Right lung (tissue), 2 donors: ENCODE measurements at regions not wholly inside any gene's neighbourhood (a gene's known extent, or its start where the extent isn't known, plus 50 kb on each side); places are given as distances from the start of the nearest gene placed in this dataset.
"Not testable (repeated sequence)": the region's sequence is repeated elsewhere in the genome, so short reads cannot be mapped to it uniquely, and the experiment has no call there.

Experiments used
- DNase-seq, 2 donors: peaks; one replicate each; pipeline ENCODE4 v3.0.0-alpha.2; 2013

GRCh38 chr2:144629935-144630334 lies 110.0 kb upstream of the ZEB2 start:
- DNase-seq: no peak

GRCh38 chr2:144628566-144628965 lies 108.6 kb upstream of the ZEB2 start:
- DNase-seq: no peak

- DNase-seq: no peak
Observed at GRCh38 chr2:144625626-144626025, 105.7 kb upstream of the ZEB2 start.

GRCh38 chr2:144625226-144625625 lies 105.3 kb upstream of the ZEB2 start:
- no peak for DNase-seq

- no peak for DNase-seq
Observed at GRCh38 chr2:144624451-144624850, 104.5 kb upstream of the ZEB2 start.

GRCh38 chr2:144622373-144622772 lies 102.5 kb upstream of the ZEB2 start:
- not testable (repeated sequence) for DNase-seq

- no peak for DNase-seq
Observed at GRCh38 chr2:144621266-144621665, 101.3 kb upstream of the ZEB2 start.

GRCh38 chr2:144619760-144620159 lies 99.8 kb upstream of the ZEB2 start:
- no peak for DNase-seq

GRCh38 chr2:144617171-144617570 lies 97.3 kb upstream of the ZEB2 start:
- not testable (repeated sequence) for DNase-seq

- no peak for DNase-seq
Observed at GRCh38 chr2:144615866-144616565, 96.1 kb upstream of the ZEB2 start.

GRCh38 chr2:144607891-144608521 lies 88.1 kb upstream of the ZEB2 start:
- DNase-seq: no peak

GRCh38 chr2:144607099-144607498 lies 87.2 kb upstream of the ZEB2 start:
- DNase-seq: no peak

- DNase-seq: no peak
Observed at GRCh38 chr2:144606466-144607095, 86.7 kb upstream of the ZEB2 start.

- no peak for DNase-seq
Observed at GRCh38 chr2:144605231-144605840, 85.4 kb upstream of the ZEB2 start.

- no peak for DNase-seq
Observed at GRCh38 chr2:144603334-144603733, 83.4 kb upstream of the ZEB2 start.

- DNase-seq: no peak
Observed at GRCh38 chr2:144598906-144599305, 79.0 kb upstream of the ZEB2 start.

GRCh38 chr2:144597894-144598593 lies 78.1 kb upstream of the ZEB2 start:
- DNase-seq: no peak

GRCh38 chr2:144597388-144597787 lies 77.5 kb upstream of the ZEB2 start:
- DNase-seq: no peak

GRCh38 chr2:144596073-144596871 lies 76.4 kb upstream of the ZEB2 start:
- DNase-seq: no peak

GRCh38 chr2:144595686-144596072 lies 75.8 kb upstream of the ZEB2 start:
- DNase-seq: no peak

- DNase-seq: no peak
Observed at GRCh38 chr2:144595279-144595678, 75.4 kb upstream of the ZEB2 start.
